Stomach (tissue), 8 donors: ENCODE measurements at regions not wholly inside any gene's neighbourhood (a gene's known extent, or its start where the extent isn't known, plus 50 kb on each side); places are given as distances from the start of the nearest gene placed in this dataset.
"Not testable (repeated sequence)": the region's sequence is repeated elsewhere in the genome, so short reads cannot be mapped to it uniquely, and the experiment has no call there.

Experiments
- DNase-seq, 2 donors: peaks; one replicate each; pipeline versions ENCODE4 v3.0.0 to v3.0.0-alpha.2; 2013 to 2019
- H3K27ac ChIP-seq, 5 donors: fragments of 200-600 bp in 4 of 5; sonication (generic) in 4 of 5; one replicate each; pipeline ENCODE4 v1.5.1; 2013 to 2019; ENCODE audit warnings: mild to moderate bottlenecking in 1 of 5, moderate library complexity in 1 of 5
- H3K27me3 ChIP-seq, 3 donors: fragments of 200-600 bp; sonication (generic); one replicate each; pipeline ENCODE4 v1.5.1; 2017 to 2019; ENCODE audit warnings: mixed run types in 1 of 3
- H3K36me3 ChIP-seq, 4 donors: fragments of 200-600 bp; sonication (generic); 1 replicate in 3 of 4; 2 replicates in 1 of 4; pipeline ENCODE4 v1.5.1; 2016 to 2019
- H3K4me1 ChIP-seq, 4 donors: fragments of 200-600 bp; sonication (generic); one replicate each; pipeline ENCODE4 v1.5.1; 2016 to 2019
- H3K4me3 ChIP-seq, 4 donors: fragments of 200-600 bp; sonication (generic) in 3 of 4; one replicate each; pipeline ENCODE4 v1.5.1; 2016 to 2019; ENCODE audit warnings: mild to moderate bottlenecking in 1 of 4
- H3K9me3 ChIP-seq, 4 donors: fragments of 200-600 bp; sonication (generic); one replicate each; pipeline ENCODE4 v1.5.1; 2016 to 2019
- CTCF ChIP-seq, 7 experiments: fragments of 450-650 bp in 4 of 7; fragments of 200-600 bp in 3 of 7; sonication (generic) in 3 of 7; IDR thresholded peaks; one replicate each; pipeline ENCODE4 v1.5.1; 2016 to 2019; ENCODE audit warnings: antibody characterized with exemption in 7 of 7, control low read depth in 2 of 7, mild to moderate bottlenecking in 1 of 7
- EP300 ChIP-seq: sonication (generic); formaldehyde crosslinking; IDR thresholded peaks from one replicate; pipeline ENCODE4 v1.6.1; 2017; ENCODE audit warnings: antibody characterized with exemption
- POLR2A ChIP-seq, 4 donors: fragments of 450-650 bp; IDR thresholded peaks; one replicate each; pipeline ENCODE4 v1.6.1; 2016; ENCODE audit warnings: antibody characterized with exemption in 4 of 4, control low read depth in 2 of 4, mild to moderate bottlenecking in 1 of 4, moderate library complexity in 1 of 4
- POLR2AphosphoS5 ChIP-seq, 3 donors: sonication (generic); formaldehyde crosslinking; IDR thresholded peaks; one replicate each; pipeline ENCODE4 v1.6.1; 2016; ENCODE audit warnings: antibody characterized with exemption in 3 of 3
- WGBS, 5 donors: extraction: QIAGEN DNeasy Blood & Tissue Kit in 3 of 5; methylation state at CpG; one replicate each; pipeline versions ENCODE4 v1.1.5 to v1.1.7; 2013 to 2018; 5-methylcytosine and 5-hydroxymethylcytosine counted together
- intact Hi-C: fragments of 100-400 bp; cut with DNase I; formaldehyde crosslinking; loops from one replicate; pipeline ENCODE4 v1.15.1; 2023; ENCODE audit warnings: low total_unique reads
- donor health status: healthy with polysubstance abuse.
- donor health status: Bipolar disorder and iron deficiency.
- donor health status: healthy.

GRCh38 chrX:138073626-138074025, 507.7 kb downstream of the ZIC3 start:
- Histone ChIP-seq H3K36me3 (no peaks in the 10 kb centered on the region), H3K9me3 (peaks cover 0 to 4% (median 0%) of the 10 kb centered on the region in 4 donors), H3K4me1 (no peaks in the 10 kb centered on the region), H3K4me3 (no peak overlapping the region), H3K27me3 (no peaks in the 10 kb centered on the region), H3K27ac (no peak overlapping the region)
- WGBS, 5 donors: 65 to 86% (median 82%) methylated on average over 11 to 15 of the region's 15 CpGs
- intact Hi-C loops: no loop called here
- no peak for DNase-seq
- no peak for TF ChIP-seq POLR2A (IDR thresholded peaks at IDR 0.05)
- no peak for TF ChIP-seq POLR2AphosphoS5 (IDR thresholded peaks at IDR 0.05)
- no peak for TF ChIP-seq CTCF (IDR thresholded peaks at IDR 0.05)
- no peak for TF ChIP-seq EP300

- H3K4me3 ChIP-seq: no peak overlapping the region
- no peaks in the 10 kb centered on the region for H3K27me3 ChIP-seq
- no peak for DNase-seq
- TF ChIP-seq CTCF (IDR thresholded peaks at IDR 0.05): no peak
- H3K36me3 ChIP-seq: no peaks in the 10 kb centered on the region
- peaks cover 0 to 6% (median 2%) of the 10 kb centered on the region in 4 donors for H3K9me3 ChIP-seq
- H3K4me1 ChIP-seq: no peaks in the 10 kb centered on the region
- intact Hi-C loops: no loop called here
- no peak overlapping the region for H3K27ac ChIP-seq
- 11 to 26% (median 20%) methylated on average over 2 of the region's 2 CpGs for WGBS, 5 donors
Measured at GRCh38 chrX:138082251-138082650, 516.3 kb downstream of the ZIC3 start.

GRCh38 chrX:138082896-138083295, 517.0 kb downstream of the ZIC3 start:
- no peaks in the 10 kb centered on the region for H3K36me3 ChIP-seq
- intact Hi-C loops: no loop called here
- no peak for DNase-seq
- no peaks in the 10 kb centered on the region for H3K27me3 ChIP-seq
- TF ChIP-seq CTCF (IDR thresholded peaks at IDR 0.05) (no peak), POLR2AphosphoS5 (IDR thresholded peaks at IDR 0.05) (no peak), POLR2A (IDR thresholded peaks at IDR 0.05) (no peak), EP300 (no peak)
- no peak overlapping the region for H3K27ac ChIP-seq
- WGBS, 5 donors: 19 to 61% (median 23%) methylated on average over 2 of the region's 2 CpGs
- H3K9me3 ChIP-seq: peaks cover 0 to 6% (median 2%) of the 10 kb centered on the region in 4 donors
- no peaks in the 10 kb centered on the region for H3K4me1 ChIP-seq
- no peak overlapping the region for H3K4me3 ChIP-seq

- H3K36me3 ChIP-seq, H3K27me3 ChIP-seq, H3K4me1 ChIP-seq, DNase-seq, H3K27ac ChIP-seq, H3K4me3 ChIP-seq, intact Hi-C loops, H3K9me3 ChIP-seq: not testable (repeated sequence)
- 85 to 100% (median 93%) methylated on average over 3 of the region's 3 CpGs for WGBS, 5 donors
Measured at GRCh38 chrX:138110910-138111309, 545.0 kb downstream of the ZIC3 start.

- intact Hi-C loops: loop anchor here (10.0 kb wide), 1 partner anchor 617 kb away; no protein-coding TSS in a partner anchor
- Histone ChIP-seq H3K4me3 (no peak overlapping the region), H3K36me3 (no peaks in the 10 kb centered on the region), H3K27me3 (peaks cover 0 to 8% (median 0%) of the 10 kb centered on the region in 3 donors), H3K4me1 (no peaks in the 10 kb centered on the region), H3K9me3 (no peaks in the 10 kb centered on the region), H3K27ac (no peak overlapping the region)
- 59 to 68% (median 66%) methylated on average over 8 of the region's 8 CpGs for WGBS, 5 donors
- TF ChIP-seq POLR2A (IDR thresholded peaks at IDR 0.05): no peak
- TF ChIP-seq POLR2AphosphoS5 (IDR thresholded peaks at IDR 0.05): no peak
- no peak for TF ChIP-seq EP300
- no peak for TF ChIP-seq CTCF (IDR thresholded peaks at IDR 0.05)
- DNase-seq: no peak
Measured at GRCh38 chrX:138127314-138127713, 561.4 kb downstream of the ZIC3 start.
